ENCODE measurements at regions not wholly inside any gene's neighbourhood (a gene's known extent, or its start where the extent isn't known, plus 50 kb on each side); places are given as distances from the start of the nearest gene placed in this dataset.
"Not testable (repeated sequence)": the region's sequence is repeated elsewhere in the genome, so short reads cannot be mapped to it uniquely, and the experiment has no call there.

DNA sequence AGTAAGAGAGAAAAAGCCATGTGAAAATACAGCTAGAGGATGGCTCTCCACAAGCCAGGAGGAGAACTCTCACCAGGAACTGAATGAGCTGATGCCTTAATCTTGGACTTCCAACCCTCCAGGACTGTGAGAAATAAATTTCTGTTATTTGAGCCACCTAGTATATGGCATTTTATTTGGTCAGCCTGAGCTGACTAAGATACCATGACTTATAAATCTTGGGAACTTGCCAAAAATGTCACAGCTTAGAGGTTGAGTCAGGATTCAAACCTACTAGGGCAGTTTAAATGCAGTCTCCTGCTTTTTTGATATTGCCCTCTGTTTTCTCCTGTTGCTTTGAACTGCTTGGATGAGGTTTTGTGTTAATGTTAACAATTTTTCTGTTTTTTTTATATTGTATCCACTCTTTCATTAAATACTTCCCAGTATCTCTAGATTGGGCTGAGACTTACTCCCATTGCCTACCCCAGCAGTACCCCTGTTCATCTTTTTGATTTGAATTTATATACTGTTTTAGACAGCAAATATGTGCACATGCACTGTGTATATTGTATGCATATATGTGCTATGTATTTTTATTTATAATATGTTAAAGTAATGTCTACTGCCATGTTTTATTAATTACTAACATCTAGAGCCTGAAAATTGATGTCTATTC is 1223.2 kb downstream of the OTOL1 start:
- H3K4me3 ChIP-seq (ENCODE audit: insufficient read depth, low read depth, low read length) = no peak overlapping the region
- no peak for DNase-seq
- no peaks in the 10 kb centered on the region for H3K36me3 ChIP-seq (replicated peaks; ENCODE audit: control insufficient read depth, insufficient read depth, low read length)
- no peaks in the 10 kb centered on the region for H3K27me3 ChIP-seq (ENCODE audit: control insufficient read depth, insufficient read depth, low read length)

DNA sequence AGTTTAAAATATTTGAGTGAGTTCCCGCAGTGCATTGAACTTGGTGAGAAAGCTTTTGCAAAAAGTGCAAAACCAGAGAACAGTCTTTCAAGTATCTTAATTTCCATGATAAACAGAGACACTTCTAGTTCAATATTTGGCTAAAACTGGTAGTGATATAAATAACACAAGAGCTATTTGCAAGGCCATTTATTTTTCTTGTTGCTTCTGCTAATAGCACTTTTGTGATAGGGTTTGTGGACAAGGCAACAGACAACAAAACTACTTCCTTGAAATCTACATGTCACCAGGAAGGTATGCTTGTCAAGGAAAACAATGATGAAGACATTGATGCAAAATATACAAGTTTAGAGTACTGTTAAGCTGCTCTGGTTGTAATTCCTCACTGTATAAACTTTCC is 1225.1 kb downstream of the OTOL1 start:
- no peak overlapping the region for H3K4me3 ChIP-seq (ENCODE audit: insufficient read depth, low read depth, low read length)
- DNase-seq = no peak
- no peaks in the 10 kb centered on the region for H3K36me3 ChIP-seq (replicated peaks; ENCODE audit: control insufficient read depth, insufficient read depth, low read length)
- no peaks in the 10 kb centered on the region for H3K27me3 ChIP-seq (ENCODE audit: control insufficient read depth, insufficient read depth, low read length)

DNA sequence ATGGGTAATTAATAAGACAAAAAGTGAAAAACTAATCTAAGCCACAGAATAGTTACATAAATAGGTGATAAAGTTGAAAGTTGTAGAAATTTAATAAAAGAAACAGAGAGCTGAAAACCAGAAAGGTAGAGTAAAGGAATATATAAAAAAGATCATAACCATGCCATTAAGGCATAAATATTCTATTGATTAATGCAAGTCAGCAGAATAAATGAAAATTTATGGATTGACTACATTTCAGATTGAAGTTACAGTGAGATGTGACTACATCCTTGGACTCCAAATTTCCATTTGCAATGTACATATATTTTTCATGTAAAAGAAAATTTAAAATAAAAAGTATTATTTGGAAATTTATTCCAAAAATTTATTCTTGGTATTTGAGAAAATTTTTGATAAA is 1225.7 kb downstream of the OTOL1 start:
- no peaks in the 10 kb centered on the region for H3K27me3 ChIP-seq (ENCODE audit: control insufficient read depth, insufficient read depth, low read length)
- no peaks in the 10 kb centered on the region for H3K36me3 ChIP-seq (replicated peaks; ENCODE audit: control insufficient read depth, insufficient read depth, low read length)
- no peak overlapping the region for H3K4me3 ChIP-seq (ENCODE audit: insufficient read depth, low read depth, low read length)
- no peak for DNase-seq

DNA sequence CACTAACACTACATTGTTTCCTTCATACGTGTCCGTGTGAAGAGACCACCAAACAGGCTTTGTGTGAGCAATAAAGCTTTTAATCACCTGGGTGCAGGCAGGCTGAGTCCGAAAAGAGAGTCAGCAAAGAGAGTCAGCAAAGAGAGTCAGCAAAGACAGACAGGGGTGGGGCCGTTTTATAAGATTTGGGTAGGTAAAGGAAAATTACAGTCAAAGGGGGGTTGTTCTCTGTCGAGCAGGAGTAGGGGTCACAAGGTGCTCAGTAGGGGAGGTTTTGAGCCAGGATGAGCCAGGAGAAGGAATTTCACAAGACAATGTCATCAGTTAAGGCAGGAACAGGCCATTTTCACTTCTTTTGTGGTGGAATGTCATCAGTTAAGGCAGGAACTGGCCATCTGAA is 1226.2 kb downstream of the OTOL1 start:
- H3K36me3 ChIP-seq (replicated peaks; ENCODE audit: control insufficient read depth, insufficient read depth, low read length); H3K27me3 ChIP-seq (ENCODE audit: control insufficient read depth, insufficient read depth, low read length); DNase-seq; H3K4me3 ChIP-seq (ENCODE audit: insufficient read depth, low read depth, low read length): not testable (repeated sequence)

DNA sequence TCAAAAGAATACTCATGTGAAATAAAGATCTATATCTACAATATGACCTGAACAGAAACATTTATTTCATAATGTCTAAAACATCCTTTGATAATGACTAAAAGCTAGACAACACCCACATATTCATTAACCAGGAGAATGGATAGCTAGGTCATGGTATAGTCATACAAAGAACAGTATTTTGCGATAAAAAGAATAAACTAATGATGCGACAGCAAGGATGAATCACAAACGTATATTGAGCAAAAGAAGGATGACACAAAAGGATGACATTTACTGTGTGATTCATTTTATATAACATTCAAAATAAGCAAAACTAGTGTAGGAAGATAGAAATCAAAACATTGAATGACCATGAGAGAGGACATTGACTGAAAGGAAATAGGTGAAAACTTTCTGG is 1233.1 kb downstream of the OTOL1 start:
- no peak overlapping the region for H3K4me3 ChIP-seq (ENCODE audit: insufficient read depth, low read depth, low read length)
- H3K36me3 ChIP-seq (replicated peaks; ENCODE audit: control insufficient read depth, insufficient read depth, low read length) = no peaks in the 10 kb centered on the region
- no peaks in the 10 kb centered on the region for H3K27me3 ChIP-seq (ENCODE audit: control insufficient read depth, insufficient read depth, low read length)
- no peak for DNase-seq

DNA sequence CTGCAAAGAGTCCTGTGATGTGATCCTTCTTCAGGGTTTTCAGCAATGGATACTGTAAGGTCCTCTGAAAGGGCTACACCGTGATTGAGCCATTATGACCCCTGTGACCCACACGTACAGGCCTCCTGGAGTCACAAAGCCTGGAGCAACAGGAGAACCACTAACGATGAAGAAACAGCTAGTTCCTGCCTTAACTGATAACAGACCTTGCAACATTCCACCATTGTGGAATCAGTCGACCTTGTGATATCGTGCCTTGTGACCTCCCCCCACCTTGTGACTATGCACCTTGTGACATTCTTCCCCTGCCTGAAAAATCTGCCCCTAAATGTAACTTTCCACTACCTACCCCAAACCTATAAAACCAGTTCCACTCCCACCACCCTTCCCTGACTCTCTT is 1235.4 kb downstream of the OTOL1 start:
- not testable (repeated sequence) for H3K27me3 ChIP-seq (ENCODE audit: control insufficient read depth, insufficient read depth, low read length); H3K36me3 ChIP-seq (replicated peaks; ENCODE audit: control insufficient read depth, insufficient read depth, low read length); H3K4me3 ChIP-seq (ENCODE audit: insufficient read depth, low read depth, low read length); DNase-seq

DNA sequence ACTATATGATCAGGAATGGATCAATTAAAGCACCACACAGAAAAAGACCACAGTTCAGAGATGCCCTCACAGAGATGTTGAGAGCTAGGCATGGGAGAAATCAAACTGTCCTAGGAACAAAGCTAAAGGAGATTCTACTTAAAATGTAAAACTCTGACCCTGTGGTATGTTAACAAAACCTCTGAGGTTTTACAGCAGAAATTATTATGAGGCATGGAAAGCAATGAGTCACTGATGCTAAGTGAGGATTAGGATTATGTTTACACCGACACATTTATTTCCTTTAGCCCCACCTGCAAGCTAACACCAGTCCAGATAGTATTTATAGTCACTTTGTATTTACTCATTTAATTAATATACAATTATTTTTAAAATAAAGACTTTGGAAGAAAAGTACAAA is 1242.2 kb downstream of the OTOL1 start:
- H3K36me3 ChIP-seq (replicated peaks; ENCODE audit: control insufficient read depth, insufficient read depth, low read length) = no peaks in the 10 kb centered on the region
- DNase-seq = no peak

DNA sequence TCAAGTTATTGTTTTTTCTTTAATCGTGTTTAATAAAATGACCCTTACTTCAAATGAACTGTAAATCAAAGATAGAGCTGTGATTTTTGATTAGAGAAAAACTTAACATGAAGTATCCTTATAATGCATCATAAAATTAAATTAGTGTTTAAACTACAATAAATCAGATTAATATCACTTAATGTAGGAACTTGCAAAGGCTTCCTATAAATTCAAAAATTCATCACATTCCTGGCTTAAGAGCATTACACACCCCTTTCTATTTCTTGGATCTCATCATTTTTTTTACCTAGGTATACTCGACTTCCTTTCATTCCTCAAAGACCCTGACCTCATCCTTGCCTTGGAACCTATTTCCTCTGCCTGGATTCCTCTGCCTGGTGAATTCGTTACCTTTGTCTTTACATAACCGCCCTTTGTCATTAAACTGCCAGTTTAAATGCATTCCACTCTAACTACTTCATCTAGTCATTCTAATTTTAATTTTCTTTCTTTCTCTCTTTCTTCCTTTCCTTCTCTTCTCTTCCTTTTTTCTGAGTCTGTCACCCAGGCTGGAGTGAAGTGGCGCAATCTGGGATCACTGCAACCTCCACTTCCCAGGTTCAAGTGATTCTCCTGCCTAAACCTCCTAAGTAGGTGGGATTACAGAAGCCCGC is 1244.5 kb downstream of the OTOL1 start:
- no peaks in the 10 kb centered on the region for H3K36me3 ChIP-seq (replicated peaks; ENCODE audit: control insufficient read depth, insufficient read depth, low read length)
- peak; percentile 9 for DNase-seq
- no peak overlapping the region for H3K4me3 ChIP-seq (ENCODE audit: insufficient read depth, low read depth, low read length)
- H3K27me3 ChIP-seq (ENCODE audit: control insufficient read depth, insufficient read depth, low read length) = no peaks in the 10 kb centered on the region

More for the DNA sequence above, 1242.2 kb downstream of the OTOL1 start:
- Histone ChIP-seq H3K4me3 (ENCODE audit: insufficient read depth, low read depth, low read length) (no peak overlapping the region), H3K27me3 (ENCODE audit: control insufficient read depth, insufficient read depth, low read length) (no peaks in the 10 kb centered on the region)

DNA sequence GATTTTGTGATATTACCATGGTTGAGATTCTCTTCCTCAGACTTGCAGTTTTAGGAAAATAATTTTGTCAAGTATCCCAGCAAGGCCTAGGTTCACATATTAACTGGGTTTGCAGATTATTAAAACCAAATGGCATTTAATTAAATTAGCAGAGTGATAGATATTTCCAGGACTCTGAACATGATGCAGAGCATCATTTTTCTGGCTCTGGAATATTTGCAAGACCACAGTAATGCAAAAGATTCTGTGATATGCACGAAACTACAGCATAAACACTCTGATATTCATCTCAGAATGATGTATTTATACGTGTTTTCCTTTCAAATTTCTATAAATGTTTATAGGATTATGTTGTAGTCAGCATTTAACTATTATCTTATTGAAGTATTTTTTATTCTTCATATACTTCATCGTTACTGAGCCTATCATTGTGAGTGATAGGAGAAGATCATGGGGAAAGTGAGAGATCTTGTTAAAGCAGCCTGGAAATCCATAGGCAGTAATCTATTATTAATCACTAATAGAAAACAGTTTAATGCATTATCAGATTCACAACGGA is 1245.6 kb downstream of the OTOL1 start:
- Histone ChIP-seq H3K4me3 (ENCODE audit: insufficient read depth, low read depth, low read length) (no peak overlapping the region), H3K36me3 (replicated peaks; ENCODE audit: control insufficient read depth, insufficient read depth, low read length) (no peaks in the 10 kb centered on the region), H3K27me3 (ENCODE audit: control insufficient read depth, insufficient read depth, low read length) (no peaks in the 10 kb centered on the region)
- DNase-seq = no peak

DNA sequence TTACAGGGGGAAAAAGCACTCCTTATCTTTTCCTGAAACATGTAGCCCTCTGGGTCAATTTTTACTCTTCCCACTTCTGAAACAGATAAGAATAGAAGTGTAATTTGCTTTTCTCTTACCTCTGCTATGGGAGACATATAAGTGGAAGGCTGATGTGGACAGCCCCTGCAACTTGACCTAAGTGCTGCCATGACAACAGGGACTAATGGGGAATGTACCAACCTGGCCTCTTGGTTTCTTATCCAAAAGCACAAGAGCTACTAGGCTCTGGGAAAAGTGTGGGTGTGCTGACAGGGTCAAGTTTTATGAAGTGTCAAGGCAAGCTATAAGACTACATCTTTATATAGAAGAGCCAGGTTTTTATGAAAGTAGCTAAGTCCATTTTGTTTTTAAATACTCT is 1246.5 kb downstream of the OTOL1 start:
- no peak for DNase-seq
- Histone ChIP-seq H3K27me3 (ENCODE audit: control insufficient read depth, insufficient read depth, low read length) (no peaks in the 10 kb centered on the region), H3K4me3 (ENCODE audit: insufficient read depth, low read depth, low read length) (no peak overlapping the region), H3K36me3 (replicated peaks; ENCODE audit: control insufficient read depth, insufficient read depth, low read length) (no peaks in the 10 kb centered on the region)

DNA sequence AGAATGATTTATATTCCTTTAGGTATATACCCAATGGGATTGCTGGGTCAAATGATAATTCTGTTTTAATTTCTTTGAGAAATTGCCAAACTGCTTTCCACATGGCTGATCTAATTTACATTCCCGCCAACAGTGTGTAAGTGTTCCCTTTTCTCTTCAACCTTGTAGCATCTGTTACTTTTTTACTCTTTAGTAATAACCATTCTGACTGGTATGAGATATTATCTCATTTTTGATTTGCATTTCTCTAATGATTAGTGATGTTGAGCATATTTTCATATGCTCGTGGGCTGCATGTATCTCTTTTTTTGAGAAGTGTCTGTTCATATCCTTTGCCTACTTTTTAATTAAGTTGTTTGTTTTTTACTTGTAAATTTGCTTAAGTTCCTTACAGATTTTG is 1264.2 kb downstream of the OTOL1 start:
- Histone ChIP-seq H3K36me3 (replicated peaks; ENCODE audit: control insufficient read depth, insufficient read depth, low read length) (no peaks in the 10 kb centered on the region), H3K4me3 (ENCODE audit: insufficient read depth, low read depth, low read length) (no peak overlapping the region), H3K27me3 (ENCODE audit: control insufficient read depth, insufficient read depth, low read length) (no peaks in the 10 kb centered on the region)
- no peak for DNase-seq

DNA sequence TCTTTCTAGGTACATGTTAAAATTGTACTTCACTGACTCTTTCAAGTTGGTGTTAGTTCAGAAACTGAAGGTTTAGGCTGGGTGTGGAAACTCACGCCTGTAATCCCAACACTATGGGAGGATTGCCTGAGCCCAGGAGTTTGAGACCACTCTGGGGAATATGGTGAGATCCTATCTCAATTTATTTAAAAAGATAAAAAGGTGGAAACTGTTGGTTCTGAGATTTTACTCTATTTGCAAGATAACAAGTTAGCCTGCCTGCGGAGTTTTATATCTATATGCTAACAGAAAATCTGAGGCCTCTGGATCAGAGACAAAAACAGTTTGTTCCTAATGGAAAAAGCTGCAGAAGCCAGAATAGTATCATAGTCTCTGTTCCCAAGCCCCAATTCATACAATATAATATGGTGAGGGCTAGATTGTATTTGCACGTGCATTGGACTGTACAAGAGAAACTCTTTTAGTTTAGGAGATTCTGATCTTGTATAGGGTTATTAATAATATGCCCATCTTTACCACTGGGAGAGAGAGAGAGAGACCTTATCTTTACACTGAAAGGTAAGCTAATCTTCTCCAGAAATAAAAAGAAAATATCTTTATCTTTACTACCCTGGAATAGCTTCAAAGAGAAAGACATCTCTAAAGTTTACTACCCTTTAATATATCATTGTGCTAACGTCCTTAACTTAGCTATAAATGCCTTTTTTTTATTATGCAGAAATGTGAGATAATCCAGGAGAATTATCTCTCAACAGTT is 1267.6 kb downstream of the OTOL1 start:
- DNase-seq = no peak
- Histone ChIP-seq H3K4me3 (ENCODE audit: insufficient read depth, low read depth, low read length) (no peak overlapping the region), H3K36me3 (replicated peaks; ENCODE audit: control insufficient read depth, insufficient read depth, low read length) (no peaks in the 10 kb centered on the region), H3K27me3 (ENCODE audit: control insufficient read depth, insufficient read depth, low read length) (no peaks in the 10 kb centered on the region)

DNA sequence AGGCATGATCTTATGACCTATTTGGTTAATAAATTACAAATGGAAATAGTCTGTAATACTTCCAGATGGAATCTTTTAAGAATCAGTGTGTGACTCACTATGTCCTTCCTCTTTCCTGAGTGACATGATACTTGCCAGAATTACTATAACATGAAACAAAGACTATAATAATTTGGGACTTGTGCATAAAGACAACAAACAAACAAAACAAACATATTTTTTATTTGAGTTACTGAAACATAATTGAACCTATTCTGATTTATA is 1268.1 kb downstream of the OTOL1 start:
- H3K36me3 ChIP-seq (replicated peaks; ENCODE audit: control insufficient read depth, insufficient read depth, low read length) = no peaks in the 10 kb centered on the region
- no peak overlapping the region for H3K4me3 ChIP-seq (ENCODE audit: insufficient read depth, low read depth, low read length)
- DNase-seq = no peak
- H3K27me3 ChIP-seq (ENCODE audit: control insufficient read depth, insufficient read depth, low read length) = no peaks in the 10 kb centered on the region

DNA sequence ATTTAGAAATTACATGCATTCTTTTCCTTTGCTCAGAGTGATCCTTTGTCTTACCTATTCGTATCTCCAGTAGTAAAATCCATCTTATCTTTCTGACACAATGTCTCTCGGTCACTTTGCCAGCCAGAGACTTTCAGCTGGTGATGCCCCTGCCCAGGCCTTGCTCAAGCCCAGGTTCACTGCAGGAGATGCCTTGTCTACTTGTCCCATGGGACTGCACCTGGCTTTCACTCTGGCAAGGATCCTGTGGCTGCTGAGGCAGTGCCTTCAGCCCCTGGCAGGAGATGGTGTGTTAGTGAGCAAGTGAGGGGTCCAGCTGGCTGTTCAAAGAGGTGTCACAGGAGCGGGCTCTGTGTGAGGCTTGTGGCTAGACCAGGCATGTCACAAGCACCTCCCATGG is 1268.9 kb downstream of the OTOL1 start:
- no peaks in the 10 kb centered on the region for H3K36me3 ChIP-seq (replicated peaks; ENCODE audit: control insufficient read depth, insufficient read depth, low read length)
- H3K4me3 ChIP-seq (ENCODE audit: insufficient read depth, low read depth, low read length) = no peak overlapping the region
- H3K27me3 ChIP-seq (ENCODE audit: control insufficient read depth, insufficient read depth, low read length) = no peaks in the 10 kb centered on the region
- no peak for DNase-seq

DNA sequence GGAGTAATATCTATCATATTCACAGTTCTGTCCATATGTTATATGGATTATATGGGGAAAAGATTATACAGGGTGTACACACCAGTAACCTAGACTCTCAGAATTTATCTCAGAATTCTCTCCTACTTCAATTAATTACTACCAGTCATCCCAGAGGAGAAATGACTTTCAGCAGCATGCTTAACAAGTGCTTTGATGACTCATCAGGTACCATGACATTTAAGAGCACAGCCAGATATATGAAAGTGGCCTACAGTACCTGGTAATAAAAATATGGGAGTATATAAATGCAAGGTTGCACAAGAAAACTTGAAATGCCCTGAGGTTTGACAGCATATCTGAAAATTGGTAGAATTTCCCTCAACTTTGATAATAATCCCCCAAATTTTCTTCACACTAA is 1273.0 kb downstream of the OTOL1 start:
- Histone ChIP-seq H3K4me3 (ENCODE audit: insufficient read depth, low read depth, low read length) (no peak overlapping the region), H3K36me3 (replicated peaks; ENCODE audit: control insufficient read depth, insufficient read depth, low read length) (no peaks in the 10 kb centered on the region), H3K27me3 (ENCODE audit: control insufficient read depth, insufficient read depth, low read length) (no peaks in the 10 kb centered on the region)
- no peak for DNase-seq
